Testis (tissue), 2 donors: ENCODE measurements at regions not wholly inside any gene's neighbourhood (a gene's known extent, or its start where the extent isn't known, plus 50 kb on each side); places are given as distances from the start of the nearest gene placed in this dataset.

Experiments
- POLR2A ChIP-seq: fragments of 450-650 bp; IDR thresholded peaks from one replicate; pipeline ENCODE4 v1.6.1; 2017; ENCODE audit warnings: antibody characterized with exemption, mild to moderate bottlenecking, moderate library complexity
- TF ChIP-seq, protein P1 (sequence below), 3 experiments: fragments of 450-650 bp in 2 of 3; fragments of 200-600 bp in 1 of 3; sonication (generic) in 1 of 3; IDR thresholded peaks; one replicate each; pipeline ENCODE4 v1.5.1; 2016 to 2019; ENCODE audit warnings: antibody characterized with exemption in 3 of 3, mild to moderate bottlenecking in 2 of 3, moderate library complexity in 1 of 3

DNA sequence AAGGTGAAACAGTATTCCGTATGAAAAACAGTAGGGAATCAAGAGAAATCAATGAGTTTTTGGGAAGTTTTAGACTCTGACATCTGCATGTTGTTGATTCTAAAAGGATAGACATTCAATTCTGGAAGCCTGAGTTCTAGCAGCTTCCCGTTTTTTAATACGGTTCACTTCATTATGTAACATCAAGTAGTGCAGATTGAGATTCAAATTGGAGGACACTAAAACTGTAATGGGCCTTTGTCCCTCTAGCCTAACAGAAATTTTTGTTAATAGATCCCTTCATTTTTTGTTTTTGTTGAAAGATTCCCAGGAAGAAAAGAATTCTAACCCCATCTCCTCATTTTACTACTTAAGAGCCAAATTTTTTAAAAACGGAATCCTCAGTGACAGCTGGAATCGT is 384.6 kb downstream of the SH3GL2 start:
- TF ChIP-seq, protein P1, sequence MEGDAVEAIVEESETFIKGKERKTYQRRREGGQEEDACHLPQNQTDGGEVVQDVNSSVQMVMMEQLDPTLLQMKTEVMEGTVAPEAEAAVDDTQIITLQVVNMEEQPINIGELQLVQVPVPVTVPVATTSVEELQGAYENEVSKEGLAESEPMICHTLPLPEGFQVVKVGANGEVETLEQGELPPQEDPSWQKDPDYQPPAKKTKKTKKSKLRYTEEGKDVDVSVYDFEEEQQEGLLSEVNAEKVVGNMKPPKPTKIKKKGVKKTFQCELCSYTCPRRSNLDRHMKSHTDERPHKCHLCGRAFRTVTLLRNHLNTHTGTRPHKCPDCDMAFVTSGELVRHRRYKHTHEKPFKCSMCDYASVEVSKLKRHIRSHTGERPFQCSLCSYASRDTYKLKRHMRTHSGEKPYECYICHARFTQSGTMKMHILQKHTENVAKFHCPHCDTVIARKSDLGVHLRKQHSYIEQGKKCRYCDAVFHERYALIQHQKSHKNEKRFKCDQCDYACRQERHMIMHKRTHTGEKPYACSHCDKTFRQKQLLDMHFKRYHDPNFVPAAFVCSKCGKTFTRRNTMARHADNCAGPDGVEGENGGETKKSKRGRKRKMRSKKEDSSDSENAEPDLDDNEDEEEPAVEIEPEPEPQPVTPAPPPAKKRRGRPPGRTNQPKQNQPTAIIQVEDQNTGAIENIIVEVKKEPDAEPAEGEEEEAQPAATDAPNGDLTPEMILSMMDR (IDR thresholded peaks at IDR 0.05) = no peak
- no peak for TF ChIP-seq POLR2A
